ENCODE measurements at regions not wholly inside any gene's neighbourhood (a gene's known extent, or its start where the extent isn't known, plus 50 kb on each side); places are given as distances from the start of the nearest gene placed in this dataset.

DNA sequence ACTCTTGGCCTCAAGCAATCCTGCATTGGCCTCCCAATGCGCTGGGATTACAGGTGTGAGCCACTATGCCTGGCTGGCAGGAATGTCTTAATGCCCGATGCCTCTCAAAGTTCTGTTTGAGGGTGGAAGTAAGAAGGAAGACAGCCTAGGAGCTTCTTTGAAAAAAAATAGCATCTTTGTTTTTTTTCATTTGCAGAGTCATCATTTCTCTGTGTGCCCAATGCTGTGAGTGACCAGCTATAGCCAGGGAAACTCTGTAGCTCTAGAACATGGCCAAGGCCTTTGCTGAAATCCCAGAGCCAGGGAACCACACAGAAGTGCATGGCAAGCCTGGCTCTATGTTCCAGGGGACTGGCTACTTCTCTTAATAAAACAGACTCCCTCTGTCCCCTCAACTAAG is 260.0 kb downstream of the C1D start:
- H3K4me3 ChIP-seq (ENCODE audit: low read depth, low read length): no peak overlapping the region
- TF ChIP-seq, protein P1, sequence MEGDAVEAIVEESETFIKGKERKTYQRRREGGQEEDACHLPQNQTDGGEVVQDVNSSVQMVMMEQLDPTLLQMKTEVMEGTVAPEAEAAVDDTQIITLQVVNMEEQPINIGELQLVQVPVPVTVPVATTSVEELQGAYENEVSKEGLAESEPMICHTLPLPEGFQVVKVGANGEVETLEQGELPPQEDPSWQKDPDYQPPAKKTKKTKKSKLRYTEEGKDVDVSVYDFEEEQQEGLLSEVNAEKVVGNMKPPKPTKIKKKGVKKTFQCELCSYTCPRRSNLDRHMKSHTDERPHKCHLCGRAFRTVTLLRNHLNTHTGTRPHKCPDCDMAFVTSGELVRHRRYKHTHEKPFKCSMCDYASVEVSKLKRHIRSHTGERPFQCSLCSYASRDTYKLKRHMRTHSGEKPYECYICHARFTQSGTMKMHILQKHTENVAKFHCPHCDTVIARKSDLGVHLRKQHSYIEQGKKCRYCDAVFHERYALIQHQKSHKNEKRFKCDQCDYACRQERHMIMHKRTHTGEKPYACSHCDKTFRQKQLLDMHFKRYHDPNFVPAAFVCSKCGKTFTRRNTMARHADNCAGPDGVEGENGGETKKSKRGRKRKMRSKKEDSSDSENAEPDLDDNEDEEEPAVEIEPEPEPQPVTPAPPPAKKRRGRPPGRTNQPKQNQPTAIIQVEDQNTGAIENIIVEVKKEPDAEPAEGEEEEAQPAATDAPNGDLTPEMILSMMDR (IDR thresholded peaks at IDR 0.05; ENCODE audit: insufficient read depth, low read length, poor library complexity, severe bottlenecking): no peak
- no peaks in the 10 kb centered on the region for H3K27me3 ChIP-seq (ENCODE audit: control insufficient read depth, insufficient read depth, low read length)
- no peak for DNase-seq (ENCODE audit: low read depth)
- no peaks in the 10 kb centered on the region for H3K36me3 ChIP-seq (ENCODE audit: control insufficient read depth, insufficient read depth, low read length)

DNA sequence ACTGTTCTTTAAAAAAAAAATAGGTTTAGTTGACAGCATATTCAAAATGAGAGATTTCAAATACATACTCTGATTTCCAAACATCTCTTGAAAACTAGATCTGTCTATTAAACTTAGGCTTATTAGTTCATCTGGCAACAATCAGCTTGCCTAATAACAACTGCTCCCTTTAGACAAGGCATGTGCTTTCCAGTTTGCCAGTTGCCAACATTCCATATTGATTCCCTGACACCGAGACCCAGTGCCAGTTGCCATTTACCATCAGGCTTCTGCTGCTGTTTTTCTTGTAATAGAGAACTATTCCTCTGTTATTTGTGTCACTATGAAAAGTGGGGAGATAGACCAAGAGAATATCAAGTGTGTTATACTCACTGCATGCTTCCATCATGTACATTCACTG is 256.0 kb downstream of the C1D start:
- no peak for DNase-seq (ENCODE audit: low read depth)
- H3K4me3 ChIP-seq (ENCODE audit: low read depth, low read length): no peak overlapping the region
- no peaks in the 10 kb centered on the region for H3K27me3 ChIP-seq (ENCODE audit: control insufficient read depth, insufficient read depth, low read length)
- TF ChIP-seq, protein P1 (IDR thresholded peaks at IDR 0.05; ENCODE audit: insufficient read depth, low read length, poor library complexity, severe bottlenecking): no peak
- H3K36me3 ChIP-seq (ENCODE audit: control insufficient read depth, insufficient read depth, low read length): no peaks in the 10 kb centered on the region

GRCh38 chr2:67808112-67808511 is 254.7 kb downstream of the C1D start:
- DNase-seq (ENCODE audit: low read depth): no peak
- TF ChIP-seq, protein P1 (IDR thresholded peaks at IDR 0.05; ENCODE audit: insufficient read depth, low read length, poor library complexity, severe bottlenecking): no peak
- H3K4me3 ChIP-seq (ENCODE audit: low read depth, low read length): no peak overlapping the region
- no peaks in the 10 kb centered on the region for H3K36me3 ChIP-seq (ENCODE audit: control insufficient read depth, insufficient read depth, low read length)
- H3K27me3 ChIP-seq (ENCODE audit: control insufficient read depth, insufficient read depth, low read length): no peaks in the 10 kb centered on the region

DNA sequence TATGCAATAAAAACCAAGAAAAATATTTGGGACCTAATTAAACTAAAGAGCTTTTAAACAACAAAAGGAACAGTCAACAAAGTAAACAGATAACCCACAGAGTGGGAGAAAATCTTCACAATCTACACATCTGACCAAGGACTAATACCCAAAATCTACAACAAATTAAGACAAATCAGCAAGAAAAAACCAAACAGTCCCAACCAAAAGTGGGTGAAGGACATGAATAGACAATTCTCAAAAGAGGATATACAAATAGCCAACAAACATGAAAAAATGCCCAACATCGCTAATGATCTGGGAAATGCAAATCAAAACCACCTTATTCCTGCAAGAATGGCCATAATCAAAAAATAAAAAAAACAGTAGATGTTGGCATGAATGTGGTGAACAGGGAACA is 250.1 kb downstream of the C1D start:
- no peaks in the 10 kb centered on the region for H3K27me3 ChIP-seq (ENCODE audit: control insufficient read depth, insufficient read depth, low read length)
- H3K4me3 ChIP-seq (ENCODE audit: low read depth, low read length): no peak overlapping the region
- H3K36me3 ChIP-seq (ENCODE audit: control insufficient read depth, insufficient read depth, low read length): no peaks in the 10 kb centered on the region
- DNase-seq (ENCODE audit: low read depth): no peak
- TF ChIP-seq, protein P1 (IDR thresholded peaks at IDR 0.05; ENCODE audit: insufficient read depth, low read length, poor library complexity, severe bottlenecking): no peak

- H3K27me3 ChIP-seq (ENCODE audit: control insufficient read depth, insufficient read depth, low read length): no peaks in the 10 kb centered on the region
- DNase-seq (ENCODE audit: low read depth): no peak
- H3K4me3 ChIP-seq (ENCODE audit: low read depth, low read length): no peak overlapping the region
- H3K36me3 ChIP-seq (ENCODE audit: control insufficient read depth, insufficient read depth, low read length): no peaks in the 10 kb centered on the region
- TF ChIP-seq, protein P1 (IDR thresholded peaks at IDR 0.05; ENCODE audit: insufficient read depth, low read length, poor library complexity, severe bottlenecking): no peak
These were observed 239.1 kb downstream of the C1D start for GRCh38 chr2:67823726-67824125.

GRCh38 chr2:67824186-67824585 is 238.6 kb downstream of the C1D start:
- TF ChIP-seq, protein P1 (IDR thresholded peaks at IDR 0.05; ENCODE audit: insufficient read depth, low read length, poor library complexity, severe bottlenecking): peak; percentile 1

More at GRCh38 chr2:67824186-67824585, 238.6 kb downstream of the C1D start:
- no peak overlapping the region for H3K4me3 ChIP-seq (ENCODE audit: low read depth, low read length)
- no peaks in the 10 kb centered on the region for H3K27me3 ChIP-seq (ENCODE audit: control insufficient read depth, insufficient read depth, low read length)
- no peak for DNase-seq (ENCODE audit: low read depth)
- H3K36me3 ChIP-seq (ENCODE audit: control insufficient read depth, insufficient read depth, low read length): no peaks in the 10 kb centered on the region
